ENCODE measurements at regions not wholly inside any gene's neighbourhood (a gene's known extent, or its start where the extent isn't known, plus 50 kb on each side); places are given as distances from the start of the nearest gene placed in this dataset.

DNA sequence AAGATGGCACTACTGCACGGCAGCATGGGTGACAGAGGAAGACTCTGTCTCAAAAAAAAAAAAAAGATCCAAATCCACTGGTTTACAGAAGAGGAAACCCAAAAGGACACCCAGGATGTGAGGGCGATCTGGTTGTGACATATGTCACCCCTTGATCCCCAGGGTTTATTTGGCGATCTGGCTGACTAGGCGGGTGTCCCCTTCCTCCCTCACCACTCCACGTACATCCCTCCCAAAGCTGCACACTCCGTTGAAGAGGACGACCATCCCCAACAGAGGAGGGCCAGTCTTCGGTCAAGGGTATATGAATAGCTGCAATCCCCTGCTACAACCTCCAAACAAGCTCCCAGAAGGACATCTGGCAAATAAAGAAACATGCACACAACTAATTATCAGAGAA lies 111.6 kb downstream of the HTR5A start:
- no peak for DNase-seq (ENCODE audit: low read depth in 2 of 2)

DNA sequence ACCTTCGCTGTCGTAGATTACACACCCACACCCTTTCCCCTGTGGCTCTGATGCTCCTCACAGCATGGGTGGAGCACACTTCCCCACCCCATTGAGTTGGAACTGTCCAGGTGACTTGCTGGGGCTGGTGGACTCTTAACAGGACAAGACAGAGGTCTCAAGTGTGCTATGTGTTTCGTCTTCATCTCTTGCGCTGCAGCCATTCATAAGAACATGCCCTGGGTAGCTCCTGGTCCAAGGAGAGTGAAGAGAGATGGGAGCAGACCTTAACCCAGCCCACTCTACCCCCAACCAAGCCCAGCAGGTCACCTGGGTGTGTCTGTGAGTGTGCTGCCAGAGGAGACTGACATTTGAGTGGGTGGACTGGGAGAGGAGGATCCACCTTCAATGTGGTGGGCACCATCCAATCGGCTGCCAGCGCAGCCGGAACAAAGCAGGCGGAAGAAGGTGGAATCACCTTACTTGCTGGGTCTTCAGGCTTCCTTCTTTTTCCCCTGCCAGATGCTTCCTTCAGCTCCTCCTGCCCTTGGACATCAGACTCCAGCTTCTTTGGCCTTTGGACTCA lies 112.4 kb downstream of the HTR5A start:
- DNase-seq (ENCODE audit: low read depth in 2 of 2) = no peak

DNA sequence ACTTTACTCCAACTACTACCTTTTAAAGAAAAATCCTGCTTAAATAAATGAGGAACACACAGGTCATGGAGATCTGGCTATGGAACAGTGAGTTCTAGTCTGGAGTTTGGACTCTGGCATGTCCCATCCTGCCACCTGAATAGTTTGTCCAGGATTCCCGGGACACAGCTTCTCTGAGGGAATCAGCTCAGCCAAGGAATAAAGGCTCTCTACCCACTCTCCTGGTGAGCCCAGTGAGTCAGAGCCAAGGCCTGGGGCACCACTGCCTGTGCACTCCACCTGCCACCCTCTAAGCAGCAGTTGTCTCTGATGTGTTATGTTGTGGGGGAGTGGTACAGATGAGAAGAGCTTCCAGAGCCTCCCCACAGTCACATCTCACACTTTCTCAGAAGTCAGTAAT lies 113.5 kb downstream of the HTR5A start:
- DNase-seq (ENCODE audit: low read depth in 2 of 2) = no peak

DNA sequence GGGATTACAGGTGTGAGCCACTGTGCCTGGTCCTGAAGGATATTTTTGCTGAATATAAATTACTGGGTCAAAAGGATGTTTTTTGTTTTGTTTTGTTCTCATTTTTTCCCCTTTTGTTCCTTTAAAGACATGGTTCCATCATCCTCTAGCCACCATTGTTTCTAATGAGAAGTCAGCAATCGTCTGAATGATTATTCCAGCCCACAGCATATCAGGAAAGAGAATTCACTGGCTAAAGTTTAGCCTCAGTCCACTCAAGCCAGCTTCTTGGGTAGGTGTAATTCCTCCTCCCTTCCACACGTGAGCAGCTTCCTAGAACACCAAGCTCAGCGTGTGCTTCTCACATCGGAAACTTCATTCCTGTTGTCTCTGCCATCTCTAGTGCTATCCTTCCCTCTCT lies 112.8 kb upstream of the INSIG1 start:
- DNase-seq (ENCODE audit: low read depth in 2 of 2) = no peak

DNA sequence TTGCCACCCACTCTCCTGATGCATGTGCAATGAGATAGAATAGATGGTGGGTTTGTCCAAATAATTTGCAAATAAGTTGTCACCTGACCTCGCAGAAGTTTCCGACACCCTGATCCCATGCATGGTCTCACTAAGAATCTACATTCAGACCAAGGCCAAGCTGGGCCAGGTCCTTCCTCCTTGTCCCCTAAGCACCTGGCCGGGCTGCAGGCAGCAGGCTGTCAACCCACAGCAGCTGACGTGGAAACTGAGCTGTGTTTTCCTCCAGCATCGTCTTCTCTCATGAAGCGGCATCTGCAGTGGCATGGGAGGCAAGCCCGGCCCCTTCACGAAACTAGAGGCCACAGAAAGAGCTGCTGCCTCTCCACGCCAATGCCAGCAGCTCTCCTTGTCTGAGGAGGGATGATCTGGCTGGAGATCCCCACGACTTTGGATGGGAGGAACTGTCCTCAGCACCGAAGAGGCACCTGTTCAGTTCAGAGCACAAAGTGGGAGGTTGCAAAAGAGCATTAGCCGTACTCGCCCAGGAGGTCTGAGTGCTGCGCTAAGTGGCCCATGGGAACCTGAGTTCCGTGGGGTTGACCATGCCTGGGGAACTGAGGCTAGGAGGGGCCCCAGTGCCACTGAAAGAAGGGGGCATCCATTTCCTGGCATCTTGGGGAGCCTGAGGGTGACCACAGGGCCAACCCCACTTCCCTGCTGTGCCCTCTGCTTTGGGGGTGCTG lies 110.5 kb upstream of the INSIG1 start:
- DNase-seq (ENCODE audit: low read depth in 2 of 2) = no peak

DNA sequence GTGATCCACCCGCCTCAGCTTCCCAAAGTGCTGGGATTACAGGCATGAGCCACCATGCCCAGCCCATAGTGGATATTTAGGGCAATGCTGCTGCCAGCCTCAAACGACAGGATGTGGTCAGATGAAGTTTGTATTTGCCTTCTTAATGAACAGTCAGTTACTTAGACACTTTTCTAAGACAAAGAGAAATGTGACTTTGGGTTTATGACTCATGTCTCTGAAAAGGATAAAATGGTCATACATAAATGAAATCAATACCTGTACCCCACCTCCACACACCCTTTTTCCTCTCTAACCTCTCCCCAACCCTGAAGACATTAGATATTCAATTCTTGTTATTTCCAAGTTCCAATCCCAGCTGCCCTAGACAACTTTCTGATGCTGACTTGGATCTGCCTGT lies 109.3 kb upstream of the INSIG1 start:
- DNase-seq (ENCODE audit: low read depth in 2 of 2) = no peak

DNA sequence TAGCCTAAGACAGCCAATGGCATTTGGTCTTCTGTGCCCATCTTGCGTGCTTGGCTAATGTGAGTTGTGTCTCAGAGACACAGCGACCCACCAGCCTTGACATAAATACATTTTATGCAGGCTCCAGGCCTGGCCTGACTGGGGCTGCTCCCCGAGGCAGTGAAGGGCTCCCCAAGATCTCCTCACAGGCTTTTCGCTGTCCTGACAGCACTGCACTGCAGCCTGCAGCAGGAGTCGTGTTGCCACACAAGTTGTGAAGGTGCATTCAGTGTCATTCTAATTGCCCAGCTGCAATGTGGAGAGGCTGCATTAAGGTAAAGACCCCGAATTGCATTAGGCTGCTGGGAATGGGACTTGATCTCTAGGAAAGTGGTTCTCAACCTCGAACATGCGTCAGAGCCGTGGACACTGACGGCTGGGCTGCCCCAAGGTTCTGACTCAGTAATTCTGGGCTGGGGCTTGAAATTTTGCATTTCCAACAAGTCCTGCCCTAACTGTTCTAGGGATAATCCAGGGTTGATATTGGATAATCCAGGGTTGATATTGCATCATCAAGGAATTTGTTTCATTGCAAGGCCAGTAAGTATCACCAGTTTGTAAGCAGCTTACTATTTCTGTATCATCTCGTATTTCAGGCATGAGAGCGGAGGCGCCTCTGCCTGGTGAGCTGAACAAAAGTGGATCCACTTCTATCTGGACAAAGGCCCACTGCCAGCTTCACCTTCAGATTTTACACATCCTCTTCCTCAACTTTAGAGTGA lies 108.7 kb upstream of the INSIG1 start:
- no peak for DNase-seq (ENCODE audit: low read depth in 2 of 2)

DNA sequence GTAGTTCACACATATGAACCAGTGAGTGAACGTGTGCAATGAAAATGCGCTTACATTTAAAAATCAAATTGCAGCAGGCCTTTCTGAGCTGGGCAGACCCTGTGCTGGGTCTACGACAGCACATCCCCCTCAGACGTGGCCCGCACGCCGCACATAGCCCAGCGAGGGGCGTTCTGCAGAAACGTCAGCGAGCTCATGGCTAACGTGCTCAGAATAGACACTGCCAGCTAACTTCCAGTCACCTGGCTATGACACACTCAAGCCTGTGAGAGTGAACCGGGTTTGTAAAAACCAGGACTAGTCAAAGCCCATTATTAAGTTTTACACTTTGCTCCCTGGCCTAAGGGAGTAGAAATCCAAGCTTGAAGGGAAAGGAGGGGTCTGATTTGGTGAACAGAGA lies 108.1 kb upstream of the INSIG1 start:
- DNase-seq (ENCODE audit: low read depth in 2 of 2) = no peak

DNA sequence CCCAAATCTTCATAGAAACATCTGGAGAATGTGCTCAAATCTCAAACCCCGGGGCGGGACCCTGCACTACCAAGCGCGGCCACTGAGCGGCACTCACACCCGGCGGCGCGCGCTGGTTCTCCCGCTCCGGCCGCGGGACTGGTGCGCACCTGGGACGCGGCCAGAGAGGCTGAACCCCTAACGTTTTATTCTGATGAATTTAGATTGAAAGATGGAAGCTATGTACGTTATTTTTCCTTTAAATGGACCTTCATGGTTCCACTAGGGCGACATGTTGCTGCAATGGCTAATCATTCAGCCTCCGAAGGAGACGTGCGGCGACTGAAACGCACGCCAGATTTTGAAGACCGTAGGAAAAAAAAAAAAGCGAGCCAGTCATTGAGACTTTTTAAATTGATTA lies 107.0 kb upstream of the INSIG1 start:
- peak in 1 of 2 donors; percentile 36 for DNase-seq (ENCODE audit: low read depth in 2 of 2)

DNA sequence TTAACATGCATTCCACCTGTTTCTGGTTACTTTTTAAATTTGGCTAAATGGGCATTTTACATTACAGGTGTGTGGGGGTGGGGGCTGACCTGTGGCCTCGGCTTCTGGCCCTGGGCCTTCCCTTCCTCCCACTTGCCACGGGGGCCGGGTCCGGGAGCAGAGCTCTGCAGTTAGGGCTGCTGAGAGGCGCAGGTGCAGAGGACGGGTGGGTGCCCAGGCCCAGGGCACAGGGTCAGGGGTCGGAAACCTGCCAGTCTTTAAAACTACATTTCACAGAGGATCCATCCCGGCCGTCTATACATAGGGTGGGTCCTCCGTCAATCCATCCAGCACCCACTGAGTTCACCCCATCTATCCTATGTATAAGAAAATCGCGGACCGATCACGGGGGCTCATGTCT lies 106.5 kb upstream of the INSIG1 start:
- DNase-seq (ENCODE audit: low read depth in 2 of 2) = no peak

DNA sequence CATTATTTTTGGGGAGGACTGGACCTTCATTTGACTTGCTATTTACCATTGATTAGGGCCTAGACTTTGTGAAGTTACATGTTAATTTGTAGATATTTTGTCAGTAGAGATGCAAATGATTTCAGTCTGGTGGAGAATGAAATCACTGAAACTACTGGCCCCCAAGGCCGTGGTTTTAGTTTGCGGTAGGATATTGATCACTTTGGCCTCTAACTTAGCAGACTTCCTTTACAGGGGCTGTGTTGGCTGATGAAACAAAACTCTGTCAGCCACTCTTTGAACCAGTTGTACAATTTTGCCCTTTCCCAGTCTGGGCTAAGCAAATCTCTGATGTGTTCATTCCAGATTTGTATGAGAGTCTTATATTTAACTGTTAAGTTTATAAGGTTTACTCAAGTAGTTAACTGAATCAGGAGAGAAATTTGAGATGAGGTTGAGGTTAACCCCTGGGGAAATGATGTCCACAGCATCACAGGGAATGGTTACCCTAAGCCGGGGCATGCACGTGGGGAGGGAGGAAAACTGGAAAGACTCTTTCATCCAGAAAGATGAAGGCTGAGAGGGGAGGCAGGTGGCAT lies 105.7 kb upstream of the INSIG1 start:
- no peak for DNase-seq (ENCODE audit: low read depth in 2 of 2)

DNA sequence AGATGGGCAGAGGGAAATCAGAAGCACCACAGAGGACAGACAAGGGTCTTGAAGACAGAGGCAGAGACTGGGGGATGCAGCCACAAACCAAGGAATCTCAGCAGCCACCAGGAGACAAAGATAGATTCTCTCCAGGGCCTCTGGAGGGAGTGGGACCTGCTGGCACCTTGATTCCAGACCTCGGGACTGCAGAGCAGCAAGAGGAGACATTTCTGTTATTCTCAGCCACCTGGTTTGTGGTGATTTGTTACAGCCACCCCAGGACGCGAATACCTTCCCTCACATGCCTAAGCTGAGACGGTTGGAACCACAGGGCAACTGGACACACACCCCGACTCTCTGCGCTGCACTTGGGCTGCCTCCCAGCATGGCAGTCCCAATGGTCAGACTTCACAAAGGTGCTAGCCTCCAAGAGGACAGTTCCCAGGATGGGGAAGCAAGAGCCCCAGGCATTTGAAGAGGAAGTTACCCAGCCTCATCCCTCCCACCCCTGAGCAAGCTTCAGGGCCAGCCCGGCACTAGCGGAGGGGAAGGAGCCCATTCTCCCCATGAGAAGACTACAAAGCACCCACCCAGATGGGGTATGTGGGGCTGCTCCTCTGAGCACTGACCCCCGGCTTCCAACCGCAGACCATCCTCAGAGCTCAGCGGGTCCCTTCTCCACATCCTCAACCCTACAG lies 104.6 kb upstream of the INSIG1 start:
- DNase-seq (ENCODE audit: low read depth in 2 of 2) = no peak

DNA sequence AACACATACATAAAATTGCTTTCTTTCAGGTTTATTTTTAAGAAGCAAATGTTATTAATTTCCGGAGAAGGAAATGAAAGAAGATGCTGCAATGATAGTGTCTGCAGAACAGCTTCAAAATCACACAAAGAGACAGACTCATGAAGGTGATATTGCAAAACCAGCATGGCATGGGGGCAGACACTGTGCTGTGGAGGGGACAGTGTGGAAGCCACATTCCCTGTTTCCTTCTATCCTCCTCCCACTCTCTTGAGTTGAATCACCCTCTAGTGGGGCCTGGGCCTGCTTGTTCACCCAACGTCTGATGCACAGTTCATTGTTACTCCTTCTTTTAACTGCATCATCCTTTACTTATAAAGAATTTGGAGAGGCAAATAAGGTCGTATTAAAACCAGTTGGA lies 104.0 kb upstream of the INSIG1 start:
- DNase-seq (ENCODE audit: low read depth in 2 of 2) = no peak

DNA sequence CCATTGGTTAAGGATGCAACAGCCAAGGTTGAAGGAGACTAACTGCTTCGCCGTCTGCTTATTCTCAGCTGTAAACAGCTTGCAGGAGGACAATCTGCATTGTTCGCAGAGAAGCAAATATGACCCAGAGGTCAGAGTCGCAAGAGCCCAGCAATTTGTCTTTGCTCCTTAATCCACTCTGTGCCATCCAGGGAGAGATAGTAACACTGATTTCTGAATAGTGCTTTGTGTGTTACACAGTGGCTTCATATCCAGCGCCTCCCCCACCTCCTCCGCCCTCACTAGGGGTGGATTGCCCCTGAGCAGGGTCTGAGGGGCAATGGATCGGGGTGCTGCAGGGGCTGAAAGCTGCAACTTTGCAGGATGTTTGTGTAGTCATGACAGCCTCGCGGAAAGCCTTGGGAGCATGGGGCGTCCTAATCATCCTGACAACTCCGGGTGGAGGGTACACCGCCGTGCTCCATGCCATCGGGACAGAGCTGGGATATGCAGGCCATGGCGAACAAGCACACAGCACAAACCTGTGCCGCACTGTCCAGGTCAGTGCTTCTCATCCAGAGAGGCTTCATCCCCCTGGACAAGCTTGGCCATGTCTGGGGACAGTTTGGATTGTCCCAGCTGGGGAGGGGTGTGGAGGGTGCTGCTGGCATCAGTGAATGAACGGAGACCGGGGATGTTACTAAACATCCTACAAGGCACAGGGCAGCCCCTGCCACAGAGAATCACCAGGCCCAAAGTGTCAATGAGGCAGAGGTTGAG lies 103.1 kb upstream of the INSIG1 start:
- DNase-seq (ENCODE audit: low read depth in 2 of 2) = no peak

DNA sequence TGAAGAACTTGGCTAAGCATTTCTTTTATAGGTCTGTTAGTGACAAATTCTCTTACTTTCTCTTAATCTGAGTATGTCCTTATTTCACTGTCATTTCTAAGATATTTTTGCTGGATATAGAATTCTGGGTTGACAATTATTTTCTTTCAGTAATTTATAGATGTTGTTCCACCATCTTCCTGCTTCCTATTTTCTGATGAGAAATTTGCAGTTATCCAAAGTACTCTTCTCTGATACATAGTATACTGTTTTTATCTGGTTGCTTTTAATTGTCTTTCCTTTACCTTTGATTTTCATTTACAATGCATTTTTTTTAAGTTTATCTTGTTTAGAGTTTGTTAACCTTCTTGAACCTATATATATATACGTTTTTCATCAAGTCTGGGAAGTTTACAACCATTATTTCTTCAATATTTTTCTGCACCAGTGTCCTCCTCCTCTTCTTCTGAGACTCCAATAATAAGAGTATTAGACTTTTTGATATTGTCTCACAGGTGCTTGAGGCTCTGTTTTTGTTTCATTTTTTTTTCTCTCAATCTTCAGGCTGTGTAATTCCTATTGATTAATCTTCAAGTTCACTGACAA lies 101.6 kb upstream of the INSIG1 start:
- DNase-seq (ENCODE audit: low read depth in 2 of 2) = no peak

DNA sequence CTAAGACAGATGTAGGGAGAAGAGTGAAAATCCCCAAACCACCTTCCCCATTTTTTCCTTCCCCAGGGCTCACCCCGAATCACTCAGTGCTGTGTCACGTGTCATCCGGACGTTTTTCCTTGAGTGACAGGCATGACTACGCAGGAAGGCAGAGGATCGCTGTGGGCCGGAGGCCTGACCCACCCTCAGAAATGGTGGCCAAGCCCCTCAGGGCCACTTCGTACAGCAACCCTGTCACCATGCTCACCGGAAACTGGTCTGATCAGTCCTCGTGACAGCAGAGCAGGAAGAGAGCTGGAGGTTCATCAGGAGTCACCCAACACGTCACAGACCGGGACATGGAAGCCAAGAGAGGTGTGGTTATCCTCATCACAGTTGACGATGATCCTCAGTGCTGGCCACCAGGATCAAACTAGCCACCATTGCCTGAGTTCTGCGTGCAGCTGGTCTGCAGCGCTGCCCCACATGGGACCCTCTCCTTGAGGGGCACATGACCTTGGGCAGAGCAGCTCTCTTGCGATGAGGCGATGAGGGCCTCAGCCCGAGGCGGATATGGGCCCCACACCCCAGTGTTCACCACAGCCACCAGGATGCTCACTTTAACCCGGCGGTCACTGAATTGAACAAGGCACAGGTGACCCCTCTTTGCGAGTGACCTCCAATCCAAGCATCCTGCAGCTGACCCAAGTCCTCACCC lies 99.3 kb upstream of the INSIG1 start:
- no peak for DNase-seq (ENCODE audit: low read depth in 2 of 2)

DNA sequence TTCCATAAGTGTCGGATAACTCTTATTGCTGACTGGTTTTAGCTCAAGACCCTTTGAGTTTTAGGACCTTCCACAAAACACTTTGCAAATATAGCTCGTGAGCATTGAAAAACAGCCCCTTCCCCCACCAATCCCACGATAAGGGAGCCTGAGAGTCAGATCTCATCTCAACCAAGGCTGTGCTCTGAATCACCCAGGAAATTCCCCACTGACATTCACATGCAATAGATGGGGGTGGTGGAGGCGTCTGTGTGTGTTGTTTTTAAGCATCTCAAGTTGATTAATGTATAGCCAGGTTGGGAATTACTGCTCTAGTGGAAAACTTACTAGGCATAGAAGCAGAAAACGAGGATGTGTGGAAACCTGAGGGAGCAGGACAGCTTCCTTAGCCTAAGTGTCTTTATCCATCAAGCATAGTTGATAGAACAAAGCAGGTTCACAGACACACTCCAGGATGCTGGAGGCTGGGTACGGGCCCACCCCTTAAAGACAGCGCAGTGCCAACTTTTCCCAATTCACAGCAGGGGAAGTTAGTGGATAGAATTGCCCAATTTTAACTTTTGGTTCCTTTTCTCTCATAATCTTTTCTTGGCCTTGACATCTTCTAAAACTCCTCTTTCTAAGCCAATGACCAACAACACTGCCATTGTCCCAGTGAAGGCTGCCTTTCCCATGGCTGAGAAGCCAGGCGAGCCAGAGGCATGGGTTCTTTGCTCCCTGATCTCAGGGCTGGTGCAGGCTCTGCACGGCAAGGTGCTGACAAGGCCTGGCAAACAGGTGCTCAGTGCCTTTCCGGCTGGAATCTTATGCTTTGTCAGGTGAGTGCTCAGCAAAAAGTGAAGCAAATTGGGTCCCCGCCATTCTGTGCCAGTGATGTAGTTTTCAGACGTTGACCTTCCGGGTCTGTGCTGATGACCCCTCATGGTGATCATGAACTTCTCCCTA lies 98.5 kb upstream of the INSIG1 start:
- DNase-seq (ENCODE audit: low read depth in 2 of 2) = peak in 1 of 2 donors; percentile 32

DNA sequence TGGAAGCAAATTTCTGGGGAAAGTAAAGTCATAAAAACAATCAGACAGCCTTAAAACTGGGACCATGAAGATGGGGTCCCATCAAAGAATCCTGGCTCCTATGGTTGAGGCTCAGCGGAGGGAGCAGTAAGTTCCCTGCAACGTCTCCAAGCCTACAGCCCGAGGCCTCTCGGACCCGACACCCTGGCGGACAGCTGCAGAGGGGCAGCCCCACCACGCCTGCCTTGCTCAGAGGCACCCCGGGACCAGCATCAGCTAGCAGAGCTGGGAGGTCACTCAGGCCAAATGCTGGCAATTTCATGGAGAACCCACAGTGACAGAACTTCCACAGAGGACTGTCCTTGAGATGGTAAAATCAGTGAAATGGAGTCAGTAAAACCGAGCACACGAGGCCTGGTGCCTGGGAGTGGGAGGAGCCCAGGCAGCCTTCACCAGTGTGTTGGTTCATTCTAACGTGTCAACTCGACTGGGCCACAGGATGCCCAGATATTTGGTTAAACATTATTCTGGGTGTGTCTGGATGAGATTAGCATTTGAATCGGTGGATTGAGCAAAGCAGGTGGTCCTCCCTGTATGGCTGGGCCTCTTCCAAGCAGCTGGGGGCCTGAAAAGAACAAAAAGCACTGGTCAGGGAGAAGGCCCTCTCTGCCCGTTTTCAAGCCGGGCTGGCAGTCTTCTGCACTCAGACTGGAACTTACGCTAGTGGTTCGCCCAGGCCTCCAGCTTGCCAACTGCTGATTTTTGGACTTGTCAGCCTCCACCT lies 96.2 kb upstream of the INSIG1 start:
- DNase-seq (ENCODE audit: low read depth in 2 of 2) = no peak

Measured in stimulated activated CD8-positive, alpha-beta memory T cell treated with anti-CD3 and anti-CD28 coated beads, Interleukin-15, amount 100 ng/mL, for 4 hours (primary cell).